BLaER1 treated with 17β-estradiol and CSF1 and Interleukin-3, amounts not matched to agents 10 nM and 100 nM (cell line): ENCODE measurements at regions not wholly inside any gene's neighbourhood (a gene's known extent, or its start where the extent isn't known, plus 50 kb on each side); places are given as distances from the start of the nearest gene placed in this dataset.
A peak's percentile ranks its signal among the peaks of the same experiment; 100 is the strongest.

ENCODE experiments used
- H3K27ac ChIP-seq, 11 experiments: shearing (Covaris generic); formaldehyde crosslinking; 2 replicates each; pipeline ENCODE4 v1.8.1; 2022
- H3K27me3 ChIP-seq, 11 experiments: shearing (Covaris generic); formaldehyde crosslinking; 2 replicates each; pipeline ENCODE4 v1.8.1; 2022
- H3K36me3 ChIP-seq, 11 experiments: shearing (Covaris generic); formaldehyde crosslinking; 2 replicates each; pipeline ENCODE4 v1.8.1; 2022
- H3K4me1 ChIP-seq, 10 experiments: shearing (Covaris generic); formaldehyde crosslinking; 2 replicates each; pipeline ENCODE4 v1.8.1; 2022
- H3K4me2 ChIP-seq, 11 experiments: shearing (Covaris generic); formaldehyde crosslinking; 2 replicates each; pipeline ENCODE4 v1.8.1; 2022
- H3K4me3 ChIP-seq, 10 experiments: shearing (Covaris generic); formaldehyde crosslinking; 2 replicates each; pipeline ENCODE4 v1.8.1; 2022
- H3K9ac ChIP-seq, 11 experiments: shearing (Covaris generic); formaldehyde crosslinking; 2 replicates each; pipeline ENCODE4 v1.8.1; 2022
- H3K9me3 ChIP-seq, 11 experiments: shearing (Covaris generic); formaldehyde crosslinking; replicated peaks in 1 of 11; 2 replicates each; pipeline ENCODE4 v1.8.1; 2022
- H4K20me1 ChIP-seq, 11 experiments: shearing (Covaris generic); formaldehyde crosslinking; 2 replicates each; pipeline ENCODE4 v1.8.1; 2022
- Cebpa-rat ChIP-seq, 11 experiments: shearing (Covaris generic); IDR thresholded peaks; 2 replicates each; pipeline ENCODE4 v1.8.1; 2022

DNA sequence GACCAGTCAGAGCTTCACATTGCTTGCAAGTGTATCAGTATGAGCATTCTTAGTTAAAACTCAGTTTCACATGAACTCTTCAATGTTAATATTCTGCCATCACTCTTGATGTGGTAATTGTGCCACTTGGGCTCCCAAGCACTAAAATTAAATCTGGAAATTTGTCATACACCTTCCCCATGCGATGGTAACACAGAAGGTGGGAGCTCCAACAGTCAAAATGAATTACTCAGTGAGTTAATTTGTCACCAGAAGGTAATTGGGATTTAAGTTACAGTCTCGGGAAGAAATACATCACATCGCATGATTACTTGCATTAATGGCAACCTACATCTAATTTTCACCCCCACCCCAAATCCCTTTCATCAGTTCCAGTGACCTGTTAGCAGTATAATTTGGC is 376.5 kb upstream of the DAB1 start:
- Histone ChIP-seq H3K9ac (no peak overlapping the region), H3K27ac (no peak overlapping the region), H3K4me3 (no peak overlapping the region), H3K4me1 (no peaks in the 10 kb centered on the region), H3K4me2 (no peak overlapping the region), H3K36me3 (no peaks in the 10 kb centered on the region), H3K9me3 (peaks cover 11 to 24% (median 20%) of the 10 kb centered on the region in 11 experiments), H4K20me1 (no peaks in the 10 kb centered on the region), H3K27me3 (no peaks in the 10 kb centered on the region)
- TF ChIP-seq Cebpa-rat (IDR thresholded peaks at IDR 0.05) = no peak

DNA sequence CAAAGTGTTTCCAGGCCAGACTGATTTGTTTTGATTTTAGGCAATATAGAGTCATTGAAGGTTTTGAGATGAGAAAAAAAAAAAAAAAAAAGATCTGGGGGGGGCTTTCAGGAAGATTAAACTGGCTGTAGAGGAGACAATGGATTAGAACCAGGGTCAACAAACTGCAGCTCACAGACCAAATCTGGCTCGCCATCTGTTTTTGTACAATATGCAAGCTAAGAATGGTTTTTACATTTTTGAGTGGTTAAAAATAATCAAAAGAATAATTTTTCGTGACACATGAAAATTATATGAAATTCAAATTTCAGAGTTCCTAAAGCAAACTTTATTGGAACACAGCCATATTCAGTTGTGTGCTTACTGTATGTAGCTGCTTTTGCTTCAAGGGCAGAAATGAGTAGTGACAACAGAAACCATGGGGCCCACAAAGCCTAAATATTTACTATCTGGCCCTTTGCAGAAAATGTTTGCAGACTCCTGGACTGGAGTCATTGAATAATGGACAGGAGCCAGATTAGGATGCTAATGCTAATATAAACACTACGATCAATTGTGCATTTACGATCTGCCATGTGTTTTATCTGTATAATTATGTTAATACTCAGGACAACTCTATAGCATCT is 375.7 kb upstream of the DAB1 start:
- H3K9me3 ChIP-seq = peaks cover 11 to 24% (median 20%) of the 10 kb centered on the region in 11 experiments
- no peak overlapping the region for H3K4me3 ChIP-seq
- H4K20me1 ChIP-seq = no peaks in the 10 kb centered on the region
- H3K4me2 ChIP-seq = no peak overlapping the region
- H3K9ac ChIP-seq = no peak overlapping the region
- no peak overlapping the region for H3K27ac ChIP-seq
- TF ChIP-seq Cebpa-rat (IDR thresholded peaks at IDR 0.05) = no peak
- no peaks in the 10 kb centered on the region for H3K27me3 ChIP-seq
- H3K36me3 ChIP-seq = no peaks in the 10 kb centered on the region
- H3K4me1 ChIP-seq = no peaks in the 10 kb centered on the region

DNA sequence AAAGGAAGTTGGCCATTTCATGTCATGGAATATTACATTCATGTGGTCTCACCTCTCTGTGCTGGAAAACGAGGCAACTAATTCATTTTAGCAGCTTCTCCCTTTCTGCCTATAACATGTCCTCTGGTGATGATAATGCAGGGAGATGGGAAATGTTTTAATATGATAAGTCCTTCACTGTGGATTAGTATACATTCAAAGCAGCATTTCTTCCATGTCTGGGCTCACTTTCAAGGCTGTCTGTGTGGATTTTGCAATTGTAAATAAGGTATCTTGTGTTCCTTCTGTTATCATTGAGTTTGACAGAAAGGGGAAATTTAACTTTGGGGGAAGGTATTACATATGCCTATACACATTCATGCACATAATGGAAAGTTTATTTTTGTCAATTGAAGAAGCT is 374.7 kb upstream of the DAB1 start:
- H3K9ac ChIP-seq = no peak overlapping the region
- no peaks in the 10 kb centered on the region for H4K20me1 ChIP-seq
- H3K27me3 ChIP-seq = no peaks in the 10 kb centered on the region
- no peak overlapping the region for H3K4me3 ChIP-seq
- H3K9me3 ChIP-seq = peaks cover 11 to 24% (median 20%) of the 10 kb centered on the region in 11 experiments
- H3K27ac ChIP-seq = no peak overlapping the region
- H3K36me3 ChIP-seq = no peaks in the 10 kb centered on the region
- TF ChIP-seq Cebpa-rat (IDR thresholded peaks at IDR 0.05) = no peak
- H3K4me1 ChIP-seq = no peaks in the 10 kb centered on the region
- no peak overlapping the region for H3K4me2 ChIP-seq

DNA sequence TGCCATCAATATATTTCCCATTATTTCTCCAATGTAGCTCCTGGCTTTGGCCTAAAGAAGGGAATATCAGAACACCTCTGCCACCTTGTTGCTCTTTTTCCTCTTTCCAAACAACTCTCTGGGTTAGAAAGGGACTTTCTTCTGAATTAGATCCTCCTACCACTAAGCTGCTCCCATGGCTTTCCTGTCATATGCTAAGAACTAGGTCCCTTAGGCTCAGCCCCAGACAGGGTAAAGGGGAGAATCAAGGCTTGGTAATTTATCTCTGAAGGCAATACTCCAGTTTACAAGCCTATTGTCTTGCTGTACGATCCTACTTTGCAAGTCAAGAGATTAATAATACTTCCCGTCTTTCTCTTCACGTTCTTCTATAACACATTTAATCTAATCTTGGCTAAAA is 373.2 kb upstream of the DAB1 start:
- peaks cover 1 to 10% (median 6%) of the 10 kb centered on the region in 11 experiments; a peak in 21 of 22 replicates for H3K9me3 ChIP-seq
- H3K4me2 ChIP-seq = no peak overlapping the region
- H4K20me1 ChIP-seq = no peaks in the 10 kb centered on the region
- H3K27me3 ChIP-seq = no peaks in the 10 kb centered on the region
- H3K9ac ChIP-seq = no peak overlapping the region
- H3K4me1 ChIP-seq = no peaks in the 10 kb centered on the region
- H3K4me3 ChIP-seq = no peak overlapping the region
- no peaks in the 10 kb centered on the region for H3K36me3 ChIP-seq
- no peak overlapping the region for H3K27ac ChIP-seq
- TF ChIP-seq Cebpa-rat (IDR thresholded peaks at IDR 0.05) = no peak

DNA sequence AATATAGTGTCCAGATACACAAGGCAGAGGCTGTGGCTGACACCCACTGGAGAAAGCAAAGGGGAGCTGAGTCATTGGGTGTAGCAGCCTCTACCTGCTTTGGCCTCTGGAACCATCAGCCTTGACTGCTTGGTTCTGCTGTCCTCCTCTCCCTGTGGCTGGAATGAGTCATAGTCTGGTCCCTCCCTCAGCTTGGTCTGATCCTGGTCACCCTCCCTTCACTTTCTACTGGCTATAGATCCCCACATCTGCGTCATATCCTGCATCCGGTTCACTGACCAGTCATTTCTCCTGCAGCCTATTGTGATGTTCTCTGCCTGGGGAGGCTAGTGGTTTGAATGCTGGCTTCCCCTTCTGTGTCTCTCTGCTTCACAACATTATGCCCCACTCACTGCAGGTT is 372.8 kb upstream of the DAB1 start:
- no peak overlapping the region for H3K4me3 ChIP-seq
- H3K9ac ChIP-seq = no peak overlapping the region
- H3K4me2 ChIP-seq = no peak overlapping the region
- no peaks in the 10 kb centered on the region for H3K27me3 ChIP-seq
- H4K20me1 ChIP-seq = no peaks in the 10 kb centered on the region
- H3K4me1 ChIP-seq = no peaks in the 10 kb centered on the region
- no peaks in the 10 kb centered on the region for H3K36me3 ChIP-seq
- H3K9me3 ChIP-seq = peaks cover 0 to 6% (median 2%) of the 10 kb centered on the region in 11 experiments; a peak in 10 of 22 replicates
- TF ChIP-seq Cebpa-rat (IDR thresholded peaks at IDR 0.05) = no peak
- H3K27ac ChIP-seq = no peak overlapping the region

DNA sequence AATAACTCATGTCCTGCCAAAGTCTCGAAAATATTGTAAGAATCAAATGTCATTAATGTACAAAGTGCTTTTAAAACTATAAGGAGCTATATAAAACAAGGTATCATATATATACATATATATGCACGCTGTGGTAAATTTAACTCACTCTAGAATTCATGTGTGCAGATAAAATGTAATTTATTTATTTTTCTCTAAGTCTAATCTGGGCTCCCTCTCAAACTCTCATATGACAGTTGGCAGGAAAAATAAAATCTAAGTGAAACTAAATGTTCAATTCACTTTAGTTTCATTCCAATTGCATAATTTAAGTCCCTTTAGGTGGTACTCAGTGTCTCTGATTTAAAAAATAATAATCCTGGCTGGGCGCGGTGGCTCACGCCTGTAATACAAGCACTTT is 372.0 kb upstream of the DAB1 start:
- no peak for TF ChIP-seq Cebpa-rat (IDR thresholded peaks at IDR 0.05)
- Histone ChIP-seq H3K27me3 (no peaks in the 10 kb centered on the region), H3K9ac (no peak overlapping the region), H3K4me1 (no peaks in the 10 kb centered on the region), H3K9me3 (no peaks in the 10 kb centered on the region), H3K36me3 (no peaks in the 10 kb centered on the region), H3K4me2 (no peak overlapping the region), H4K20me1 (no peaks in the 10 kb centered on the region), H3K4me3 (no peak overlapping the region), H3K27ac (no peak overlapping the region)

DNA sequence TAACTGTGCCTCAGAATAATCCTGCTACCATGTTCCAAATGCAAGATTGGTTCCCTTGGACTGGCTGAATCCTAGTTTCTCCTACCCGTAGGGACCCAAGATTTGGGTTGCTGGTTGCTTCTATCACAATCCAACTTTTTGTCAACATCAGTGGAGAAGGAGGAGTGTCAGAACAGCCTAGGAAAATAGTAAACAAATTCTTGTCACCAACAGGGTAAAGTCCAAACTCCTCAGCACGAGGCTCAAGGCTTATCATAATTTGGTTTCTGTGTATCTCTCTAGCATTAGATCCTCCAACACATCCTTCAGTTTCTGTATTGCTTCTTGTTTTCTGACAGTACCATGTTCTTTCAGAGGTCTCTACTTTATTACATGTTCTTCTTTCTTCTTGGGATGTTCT is 370.2 kb upstream of the DAB1 start:
- H4K20me1 ChIP-seq = no peaks in the 10 kb centered on the region
- no peaks in the 10 kb centered on the region for H3K36me3 ChIP-seq
- H3K9ac ChIP-seq = no peak overlapping the region
- H3K4me3 ChIP-seq = no peak overlapping the region
- no peak for TF ChIP-seq Cebpa-rat (IDR thresholded peaks at IDR 0.05)
- peaks cover 0 to 4% (median 2%) of the 10 kb centered on the region in 10 experiments; a peak in 10 of 20 replicates for H3K4me1 ChIP-seq
- H3K9me3 ChIP-seq = peaks cover 0 to 12% (median 4%) of the 10 kb centered on the region in 11 experiments; a peak in 7 of 22 replicates
- H3K4me2 ChIP-seq = no peak overlapping the region
- no peak overlapping the region for H3K27ac ChIP-seq
- no peaks in the 10 kb centered on the region for H3K27me3 ChIP-seq

DNA sequence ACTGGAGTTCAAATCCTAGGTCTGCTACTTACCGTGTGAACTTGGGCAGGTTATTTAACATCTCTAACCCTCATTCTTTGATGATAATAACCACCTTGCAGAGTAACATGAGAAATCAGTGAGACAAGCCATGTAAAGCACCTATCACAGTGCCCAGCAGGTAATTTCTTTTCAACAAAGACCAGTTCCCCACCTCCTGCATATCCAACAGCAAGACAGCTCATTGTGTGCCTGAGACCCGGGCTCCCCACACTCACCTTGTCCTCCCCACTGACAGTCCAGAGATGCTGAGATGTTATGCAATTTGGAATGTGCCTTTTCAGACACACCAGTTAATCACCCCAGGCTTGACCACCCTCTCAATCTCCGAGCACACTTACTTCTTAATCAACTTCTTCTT is 367.6 kb upstream of the DAB1 start:
- H3K4me1 ChIP-seq = peaks cover 0 to 17% (median 13%) of the 10 kb centered on the region in 10 experiments; a peak in 12 of 20 replicates
- peaks cover 0 to 12% (median 4%) of the 10 kb centered on the region in 11 experiments; a peak in 7 of 22 replicates for H3K9me3 ChIP-seq
- no peaks in the 10 kb centered on the region for H3K36me3 ChIP-seq
- no peak overlapping the region for H3K27ac ChIP-seq
- H3K27me3 ChIP-seq = no peaks in the 10 kb centered on the region
- H3K4me3 ChIP-seq = no peak overlapping the region
- H3K9ac ChIP-seq = no peak overlapping the region
- no peaks in the 10 kb centered on the region for H4K20me1 ChIP-seq
- TF ChIP-seq Cebpa-rat (IDR thresholded peaks at IDR 0.05) = no peak
- no peak overlapping the region for H3K4me2 ChIP-seq

DNA sequence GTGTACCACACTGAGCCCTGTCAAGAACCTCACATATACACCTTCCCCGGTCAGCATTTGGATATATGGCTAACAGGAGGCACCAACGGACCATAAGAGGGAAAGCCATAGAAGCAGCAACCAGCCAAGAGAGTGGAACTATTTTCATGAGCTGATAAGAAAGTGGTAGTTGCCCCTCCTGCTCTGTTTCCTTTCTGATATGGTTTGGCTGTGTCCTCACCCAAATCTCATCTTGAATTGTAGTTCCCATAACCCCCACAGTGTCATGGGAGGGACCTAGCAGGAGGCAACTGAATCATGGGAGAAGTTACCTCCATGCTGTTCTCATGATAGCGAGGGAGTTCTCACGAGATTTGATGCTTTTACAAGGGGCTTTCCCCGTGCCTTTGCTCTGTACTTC is 366.1 kb upstream of the DAB1 start:
- H3K4me1 ChIP-seq = peaks cover 0 to 17% (median 13%) of the 10 kb centered on the region in 10 experiments; a peak in 12 of 20 replicates
- no peaks in the 10 kb centered on the region for H4K20me1 ChIP-seq
- no peak overlapping the region for H3K27ac ChIP-seq
- no peaks in the 10 kb centered on the region for H3K27me3 ChIP-seq
- TF ChIP-seq Cebpa-rat (IDR thresholded peaks at IDR 0.05) = no peak
- H3K4me3 ChIP-seq = no peak overlapping the region
- peaks cover 0 to 12% (median 4%) of the 10 kb centered on the region in 11 experiments; a peak in 7 of 22 replicates for H3K9me3 ChIP-seq
- no peaks in the 10 kb centered on the region for H3K36me3 ChIP-seq
- no peak overlapping the region for H3K9ac ChIP-seq
- H3K4me2 ChIP-seq = no peak overlapping the region

DNA sequence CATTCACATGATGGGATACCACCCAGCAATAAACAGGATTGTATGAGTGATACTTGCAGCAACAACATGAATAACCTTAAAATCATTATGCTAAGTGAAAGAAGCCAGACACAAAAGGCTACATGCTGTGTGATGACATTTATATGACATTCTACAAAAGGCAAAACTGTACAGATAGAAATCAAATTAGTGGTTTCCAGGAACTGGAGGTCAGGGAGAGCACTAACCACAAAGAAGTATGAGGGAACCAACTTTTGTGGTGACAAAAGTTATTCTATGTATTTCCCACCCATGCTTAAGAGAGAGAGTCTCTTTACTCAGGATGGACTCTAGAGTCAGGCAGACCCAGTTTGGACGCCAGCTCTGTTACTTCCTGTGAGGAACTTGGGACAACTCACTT is 364.5 kb upstream of the DAB1 start:
- Histone ChIP-seq H3K9me3 (peaks cover 0 to 12% (median 5%) of the 10 kb centered on the region in 11 experiments; a peak in 8 of 22 replicates), H3K27me3 (no peaks in the 10 kb centered on the region), H3K36me3 (no peaks in the 10 kb centered on the region), H4K20me1 (no peaks in the 10 kb centered on the region), H3K9ac (no peak overlapping the region), H3K4me3 (no peak overlapping the region), H3K27ac (no peak overlapping the region), H3K4me2 (peak overlapping the region in 8 of 11 experiments; percentile 0 to 66 (median 40); a peak in 11 of 22 replicates), H3K4me1 (peaks cover 0 to 22% (median 13%) of the 10 kb centered on the region in 10 experiments; a peak in 12 of 20 replicates)
- TF ChIP-seq Cebpa-rat (IDR thresholded peaks at IDR 0.05) = no peak
